GM19351 (cell line): ENCODE measurements at regions not wholly inside any gene's neighbourhood (a gene's known extent, or its start where the extent isn't known, plus 50 kb on each side); places are given as distances from the start of the nearest gene placed in this dataset.
"Not testable (repeated sequence)": the region's sequence is repeated elsewhere in the genome, so short reads cannot be mapped to it uniquely, and the experiment has no call there.

Experiments used
- ATAC-seq: cut with Tn5 transposase; IDR thresholded peaks from one replicate; pipeline ENCODE4 v1.9.1; 2021; ENCODE audit warnings: mild to moderate bottlenecking, moderate library complexity; ENCODE audit not compliant: unreplicated experiment

GRCh38 chr11:14573539-14574057 is 53.4 kb upstream of the PSMA1 start:
- not testable (repeated sequence) for ATAC-seq

- no peak for ATAC-seq
Observed at GRCh38 chr11:14577292-14577691, 57.1 kb upstream of the PSMA1 start.

- peak; percentile 30 for ATAC-seq
Observed at GRCh38 chr11:14577835-14578529, 57.8 kb upstream of the PSMA1 start.

- peak; percentile 100 for ATAC-seq
Observed at GRCh38 chr11:14578541-14578956, 58.4 kb upstream of the PSMA1 start.

- ATAC-seq = no peak
Observed at GRCh38 chr11:14579646-14580045, 59.5 kb upstream of the PSMA1 start.

GRCh38 chr11:14582793-14583192 is 60.8 kb upstream of the PDE3B start:
- no peak for ATAC-seq

GRCh38 chr11:14583252-14584034 is 60.2 kb upstream of the PDE3B start:
- no peak for ATAC-seq

GRCh38 chr11:14584035-14584363 is 59.6 kb upstream of the PDE3B start:
- ATAC-seq = no peak

GRCh38 chr11:14584595-14584994 is 59.0 kb upstream of the PDE3B start:
- ATAC-seq = no peak

- ATAC-seq = no peak
Observed at GRCh38 chr11:14585438-14585837, 58.2 kb upstream of the PDE3B start.

GRCh38 chr11:14587258-14587657 is 56.3 kb upstream of the PDE3B start:
- ATAC-seq = no peak

GRCh38 chr11:14588681-14589080 is 54.9 kb upstream of the PDE3B start:
- no peak for ATAC-seq

- no peak for ATAC-seq
Observed at GRCh38 chr11:14589421-14589820, 54.2 kb upstream of the PDE3B start.

GRCh38 chr11:14591046-14591445 is 52.6 kb upstream of the PDE3B start:
- not testable (repeated sequence) for ATAC-seq

- ATAC-seq = no peak
Observed at GRCh38 chr11:14593671-14594070, 49.9 kb upstream of the PDE3B start.
